Hepatocyte (in vitro differentiated cells): ENCODE measurements at regions not wholly inside any gene's neighbourhood (a gene's known extent, or its start where the extent isn't known, plus 50 kb on each side); places are given as distances from the start of the nearest gene placed in this dataset.

ENCODE experiments used
- EZH2 ChIP-seq: fragments of 200-600 bp; sonication (generic); IDR thresholded peaks from 2 replicates; pipeline ENCODE4 v1.6.1; 2016; ENCODE audit warnings: antibody characterized with exemption, mild to moderate bottlenecking, borderline replicate concordance
- EZH2phosphoT487 ChIP-seq: fragments of 200-600 bp; sonication (generic); IDR thresholded peaks from one replicate; pipeline ENCODE4 v1.6.1; 2018; ENCODE audit warnings: antibody characterized with exemption, mild to moderate bottlenecking, low read depth, moderate library complexity; ENCODE audit not compliant: unreplicated experiment, severe bottlenecking
- TF ChIP-seq, protein P1 (sequence below): fragments of 200-600 bp; sonication (generic); IDR thresholded peaks from 2 replicates; pipeline ENCODE4 v1.5.1; 2016; ENCODE audit warnings: antibody characterized with exemption, mild to moderate bottlenecking; ENCODE audit not compliant: poor library complexity

DNA sequence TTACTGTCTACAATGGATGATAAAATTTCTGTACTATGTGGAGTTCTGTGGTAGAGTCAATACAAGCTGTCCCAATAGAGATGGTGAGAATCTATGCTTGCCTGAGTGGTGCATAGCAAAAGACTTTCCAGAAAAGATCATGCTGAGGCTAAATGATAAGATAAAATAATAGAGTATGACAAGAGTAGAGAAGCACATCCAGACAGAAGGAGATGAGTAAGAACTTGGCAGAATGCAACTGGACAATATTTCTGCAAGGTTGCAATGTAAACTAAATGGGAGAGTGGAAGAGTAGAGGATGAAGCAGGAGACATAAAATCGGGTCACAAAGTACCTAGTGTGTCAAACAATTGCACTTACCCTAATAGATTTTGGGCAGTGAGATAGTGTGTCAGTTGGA, 347.6 kb downstream of the MDFIC start:
- TF ChIP-seq, protein P1, sequence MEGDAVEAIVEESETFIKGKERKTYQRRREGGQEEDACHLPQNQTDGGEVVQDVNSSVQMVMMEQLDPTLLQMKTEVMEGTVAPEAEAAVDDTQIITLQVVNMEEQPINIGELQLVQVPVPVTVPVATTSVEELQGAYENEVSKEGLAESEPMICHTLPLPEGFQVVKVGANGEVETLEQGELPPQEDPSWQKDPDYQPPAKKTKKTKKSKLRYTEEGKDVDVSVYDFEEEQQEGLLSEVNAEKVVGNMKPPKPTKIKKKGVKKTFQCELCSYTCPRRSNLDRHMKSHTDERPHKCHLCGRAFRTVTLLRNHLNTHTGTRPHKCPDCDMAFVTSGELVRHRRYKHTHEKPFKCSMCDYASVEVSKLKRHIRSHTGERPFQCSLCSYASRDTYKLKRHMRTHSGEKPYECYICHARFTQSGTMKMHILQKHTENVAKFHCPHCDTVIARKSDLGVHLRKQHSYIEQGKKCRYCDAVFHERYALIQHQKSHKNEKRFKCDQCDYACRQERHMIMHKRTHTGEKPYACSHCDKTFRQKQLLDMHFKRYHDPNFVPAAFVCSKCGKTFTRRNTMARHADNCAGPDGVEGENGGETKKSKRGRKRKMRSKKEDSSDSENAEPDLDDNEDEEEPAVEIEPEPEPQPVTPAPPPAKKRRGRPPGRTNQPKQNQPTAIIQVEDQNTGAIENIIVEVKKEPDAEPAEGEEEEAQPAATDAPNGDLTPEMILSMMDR, result no peak
- TF ChIP-seq EZH2phosphoT487 (no peak), EZH2 (no peak)
